A204.1 (cell line): ENCODE measurements at regions not wholly inside any gene's neighbourhood (a gene's known extent, or its start where the extent isn't known, plus 50 kb on each side); places are given as distances from the start of the nearest gene placed in this dataset.
"Not testable (repeated sequence)": the region's sequence is repeated elsewhere in the genome, so short reads cannot be mapped to it uniquely, and the experiment has no call there.

Experiments
- FAIRE-seq: peaks from 2 replicates; lab custom pipeline; 2012; peaks lifted over from hg19 to GRCh38; lab: Jason Lieb, UNC

DNA sequence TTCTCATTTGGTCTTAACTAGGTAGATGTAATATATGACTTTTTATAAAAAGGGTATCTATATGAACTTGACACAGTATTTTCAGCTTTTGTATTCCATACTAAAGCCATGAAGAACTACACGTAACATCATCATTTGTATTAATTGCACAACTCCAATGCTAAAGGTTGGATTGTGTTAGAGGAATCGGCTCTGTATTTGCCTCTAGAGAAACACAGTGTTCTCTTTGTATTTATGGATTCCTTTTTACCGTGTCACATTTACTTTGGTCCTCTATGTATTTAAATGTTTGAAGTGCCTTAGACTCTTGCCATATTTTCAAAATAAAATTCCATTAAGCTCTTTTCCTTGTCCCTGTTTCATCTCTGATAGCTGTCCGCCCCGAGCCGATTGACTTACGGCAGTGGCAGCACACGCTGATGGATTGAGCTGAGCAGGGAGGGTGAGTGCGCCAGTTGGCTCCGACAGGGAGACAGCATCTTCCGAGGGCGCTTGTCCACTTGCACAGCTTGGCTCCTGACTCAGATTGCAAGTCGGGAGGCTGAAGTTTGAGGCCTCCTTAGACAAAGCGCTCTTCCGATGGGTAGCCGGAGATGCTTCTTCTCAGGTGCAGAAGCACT is 95.6 kb upstream of the DMRT1 start:
- FAIRE-seq = no peak

DNA sequence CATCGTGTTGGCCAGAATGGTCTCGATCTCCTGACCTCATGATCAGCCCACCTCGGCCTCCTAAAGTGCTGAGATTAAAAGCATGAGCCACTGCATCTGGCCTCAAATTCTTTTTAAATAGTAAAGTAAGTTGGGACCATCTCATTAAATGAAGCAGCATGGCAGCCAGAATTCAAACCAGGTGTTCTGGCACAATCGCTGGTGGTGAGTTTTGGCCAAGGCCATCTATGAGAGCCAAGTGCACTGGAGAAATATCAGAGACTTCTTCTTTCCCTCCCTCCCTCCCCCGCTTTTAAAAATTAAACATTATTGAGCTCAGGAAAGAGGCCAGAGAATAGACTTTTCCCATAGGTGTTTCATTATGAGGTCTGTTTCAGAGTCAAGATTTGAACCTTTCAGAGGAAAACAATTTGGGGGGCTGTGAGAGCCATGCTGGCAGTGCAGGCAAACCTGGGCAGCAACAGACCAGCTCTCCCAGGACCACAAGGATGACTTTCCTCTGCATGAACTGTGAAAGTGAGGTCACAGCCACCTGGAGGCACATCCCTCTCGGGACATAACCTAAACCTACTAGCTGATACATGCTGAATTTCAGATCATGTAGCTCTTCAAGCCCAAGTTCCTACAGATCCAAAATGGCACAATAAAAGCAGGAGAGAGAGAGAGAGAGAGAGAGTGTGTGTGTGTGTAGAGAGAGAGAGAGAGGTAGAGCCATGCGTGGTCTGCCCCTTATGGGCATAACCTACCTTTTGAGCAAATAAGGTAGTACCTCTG is 94.6 kb upstream of the DMRT1 start:
- FAIRE-seq = no peak

DNA sequence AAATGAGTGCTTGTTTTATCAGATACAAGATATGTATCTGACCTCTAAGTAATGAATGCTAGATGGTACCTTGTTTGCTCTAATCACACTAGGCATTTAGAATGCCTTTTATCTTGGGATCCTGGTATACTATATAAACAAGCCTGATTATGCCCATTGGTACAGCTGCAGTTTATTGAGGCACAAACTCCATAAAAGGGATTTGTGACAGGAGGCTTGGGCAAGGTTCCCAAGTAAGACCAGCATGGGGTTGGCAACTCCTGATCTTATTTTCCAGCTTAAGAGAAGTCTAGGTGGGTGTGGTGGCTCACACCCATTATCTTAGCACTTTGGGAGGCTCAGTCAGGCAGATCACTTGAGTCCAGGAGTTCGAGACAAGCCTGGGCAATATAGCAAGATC is 93.9 kb upstream of the DMRT1 start:
- FAIRE-seq = no peak

DNA sequence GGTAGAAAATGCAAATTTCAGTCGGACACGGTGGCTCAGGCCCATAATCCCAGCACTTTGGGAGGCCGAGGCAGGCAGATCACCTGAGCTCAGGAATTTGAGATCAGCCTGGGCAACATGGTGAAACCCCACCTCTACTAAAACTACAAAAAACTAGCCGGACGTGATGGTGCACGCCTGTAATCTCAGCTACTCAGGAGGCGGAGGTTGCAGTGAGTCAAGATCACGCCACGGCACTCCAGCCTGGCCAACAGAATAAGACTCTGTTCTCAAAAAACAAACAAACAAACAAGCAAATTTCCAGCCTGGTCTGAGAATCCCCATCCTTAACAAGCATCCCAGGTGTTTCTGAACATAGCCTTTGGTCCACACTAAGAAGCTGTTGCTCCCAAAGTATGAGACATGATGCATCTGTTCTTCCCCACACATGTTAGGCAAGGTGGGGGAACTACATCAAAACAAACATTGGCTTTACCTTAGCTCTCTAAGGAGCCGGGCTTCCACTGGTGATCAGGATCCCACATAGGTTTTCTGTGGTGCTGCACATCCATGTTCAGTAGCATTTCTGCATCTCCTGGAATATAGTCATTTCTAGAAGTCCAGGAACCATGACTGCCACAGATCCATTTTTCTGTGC is 92.5 kb upstream of the DMRT1 start:
- FAIRE-seq = no peak

DNA sequence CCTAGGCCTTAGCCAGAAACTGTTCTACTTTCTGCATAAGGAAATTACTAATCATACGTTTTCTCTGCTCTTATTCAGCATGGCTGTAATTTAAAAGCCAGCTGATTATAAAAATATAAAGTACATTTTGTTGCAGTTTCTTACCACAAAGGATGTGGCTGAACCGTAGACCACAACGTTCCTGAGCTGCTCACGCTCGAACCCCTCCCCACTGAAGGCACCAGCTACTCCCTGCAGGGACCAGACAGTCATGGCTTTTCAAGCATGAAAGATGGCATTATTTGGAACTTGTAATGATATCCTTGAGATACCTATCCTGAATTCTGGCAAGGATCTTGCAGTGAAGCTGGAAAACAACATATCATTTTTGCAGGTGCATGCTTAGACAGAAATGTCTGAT is 91.8 kb upstream of the DMRT1 start:
- FAIRE-seq = no peak

DNA sequence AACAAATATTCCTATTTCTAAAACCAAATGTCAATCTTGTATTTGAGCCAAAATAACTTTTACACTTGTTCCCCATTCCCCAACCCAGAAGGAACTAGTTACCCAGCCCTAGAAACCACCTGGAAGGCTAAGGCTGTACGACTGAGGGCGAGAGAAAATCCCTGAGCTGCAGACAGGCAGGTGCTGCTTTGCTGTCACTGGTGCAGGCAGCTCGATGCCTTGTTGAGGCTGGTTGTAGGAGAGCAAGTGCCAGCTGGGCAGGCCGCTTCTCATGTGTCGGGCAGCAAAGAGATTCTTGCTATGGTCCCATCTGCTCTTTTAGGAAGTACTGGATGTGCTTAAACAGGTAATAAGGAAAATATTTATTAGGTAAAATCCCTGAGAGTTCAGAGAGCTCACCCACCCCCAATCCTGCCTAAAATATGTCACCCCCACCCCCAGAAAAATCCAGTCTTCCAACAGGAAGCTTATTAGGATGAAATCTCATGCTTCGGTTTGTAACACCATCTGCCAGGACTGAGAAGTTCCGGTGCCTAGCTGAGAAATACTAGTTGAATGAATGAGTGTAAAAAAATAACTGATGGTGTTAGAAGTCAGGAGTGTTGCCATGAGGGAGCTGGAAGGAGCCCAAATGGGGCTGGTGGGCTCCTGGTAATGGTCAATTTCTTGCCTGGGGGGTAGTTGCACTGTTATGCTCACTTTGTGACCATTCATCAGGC is 91.1 kb upstream of the DMRT1 start:
- FAIRE-seq = no peak

DNA sequence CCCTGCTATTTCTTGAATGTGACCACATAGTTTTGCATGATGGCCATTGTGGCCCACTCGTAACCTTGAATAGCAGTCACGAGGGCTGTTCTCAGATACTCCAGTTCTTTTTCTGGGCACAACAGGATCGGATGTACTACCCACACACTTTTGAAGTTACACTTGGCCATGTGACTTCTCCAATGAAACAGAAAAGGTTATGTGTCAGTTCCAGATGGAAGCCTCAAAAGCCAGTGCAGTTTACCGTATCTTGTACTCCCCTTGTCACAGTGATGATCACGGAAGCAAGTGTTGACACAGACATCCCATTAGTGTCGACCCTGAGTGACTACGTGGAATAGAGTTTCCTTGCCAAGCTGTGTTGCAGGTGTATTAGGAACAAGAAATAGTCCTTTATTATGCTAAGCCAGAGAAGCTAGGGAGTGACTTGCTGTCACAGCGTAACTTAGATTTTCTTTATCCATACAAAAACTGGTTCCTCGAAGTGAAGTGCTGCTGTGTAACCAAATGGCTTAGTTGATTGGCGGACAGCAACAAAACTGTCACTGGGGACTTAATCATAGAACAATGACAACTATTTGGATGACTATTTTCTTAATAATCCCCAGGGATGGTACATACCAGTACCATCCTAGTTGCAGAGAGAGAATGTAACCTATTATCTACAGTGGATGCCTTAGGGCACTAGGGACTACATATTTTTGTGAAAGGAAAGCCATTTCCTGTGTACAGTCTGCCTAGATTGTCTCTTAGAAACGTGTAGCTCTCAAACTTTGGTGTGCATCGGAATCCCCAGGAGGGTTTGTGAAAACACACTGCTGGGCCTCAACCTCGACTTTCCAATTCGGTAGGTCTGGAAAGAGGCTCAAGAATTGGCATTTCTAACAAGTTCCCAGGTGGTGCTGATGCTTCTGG is 90.1 kb upstream of the DMRT1 start:
- FAIRE-seq = no peak

DNA sequence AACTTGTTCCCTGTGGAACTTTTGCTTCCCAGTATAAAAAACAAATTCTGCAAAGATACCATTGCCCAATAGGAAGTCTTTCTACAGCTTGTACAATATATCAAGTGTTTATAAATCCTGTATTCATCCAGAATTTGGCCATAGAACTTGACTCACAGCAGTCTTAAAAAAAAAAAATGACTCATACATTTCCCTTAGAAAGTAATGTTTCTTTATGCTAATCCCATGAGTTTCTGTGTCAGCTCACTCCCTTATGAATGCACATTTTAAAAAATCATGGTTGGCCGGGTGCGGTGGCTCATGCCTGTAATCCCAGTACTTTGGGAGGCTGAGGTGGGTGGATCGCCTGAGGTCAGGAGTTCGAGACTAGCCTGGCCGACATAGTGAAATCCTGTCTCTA is 89.3 kb upstream of the DMRT1 start:
- FAIRE-seq = peak; percentile 82

DNA sequence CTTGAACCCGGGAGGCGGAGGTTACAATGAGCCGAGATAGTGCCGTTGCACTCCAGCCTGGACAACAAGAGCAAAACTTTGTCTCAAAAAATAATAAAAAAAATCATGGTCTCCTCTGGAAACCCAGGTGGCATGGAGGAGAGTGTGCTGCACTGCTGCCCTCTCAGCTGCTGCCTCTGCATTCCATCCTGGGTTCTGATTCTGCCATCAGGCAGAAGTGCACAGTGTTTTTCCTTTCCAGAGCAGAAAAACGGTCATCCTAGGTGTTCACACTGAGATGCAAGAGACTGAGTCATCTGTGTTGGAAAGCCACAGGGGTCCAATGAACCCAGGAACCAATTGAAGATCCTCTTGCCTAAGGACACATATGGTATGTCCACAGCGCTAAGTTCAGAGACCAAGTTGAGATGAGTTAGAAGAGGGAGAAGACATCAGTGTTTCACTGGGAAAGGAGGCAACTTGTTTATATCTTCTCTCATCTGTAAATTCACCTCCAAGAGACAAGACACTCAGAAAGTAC is 88.8 kb upstream of the DMRT1 start:
- no peak for FAIRE-seq

DNA sequence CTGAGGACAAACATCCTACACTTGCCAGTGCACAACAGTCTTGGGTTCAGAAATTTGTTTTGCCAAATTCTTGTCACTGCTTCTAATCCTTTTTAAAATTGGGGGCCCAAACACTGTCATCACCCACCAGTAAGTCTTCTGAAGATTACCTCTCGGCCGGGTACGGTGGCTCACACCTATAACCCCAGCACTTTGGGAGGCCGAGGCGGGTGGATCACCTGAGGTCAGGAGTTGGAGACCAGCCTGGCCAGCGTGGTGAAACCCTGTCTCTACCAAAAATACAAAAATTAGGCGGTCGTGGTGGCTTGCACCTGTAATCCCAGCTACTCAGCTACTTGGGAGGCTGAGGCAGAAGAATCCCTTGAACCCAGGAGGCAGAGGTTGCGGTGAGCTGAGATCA is 87.8 kb upstream of the DMRT1 start:
- FAIRE-seq = not testable (repeated sequence)

DNA sequence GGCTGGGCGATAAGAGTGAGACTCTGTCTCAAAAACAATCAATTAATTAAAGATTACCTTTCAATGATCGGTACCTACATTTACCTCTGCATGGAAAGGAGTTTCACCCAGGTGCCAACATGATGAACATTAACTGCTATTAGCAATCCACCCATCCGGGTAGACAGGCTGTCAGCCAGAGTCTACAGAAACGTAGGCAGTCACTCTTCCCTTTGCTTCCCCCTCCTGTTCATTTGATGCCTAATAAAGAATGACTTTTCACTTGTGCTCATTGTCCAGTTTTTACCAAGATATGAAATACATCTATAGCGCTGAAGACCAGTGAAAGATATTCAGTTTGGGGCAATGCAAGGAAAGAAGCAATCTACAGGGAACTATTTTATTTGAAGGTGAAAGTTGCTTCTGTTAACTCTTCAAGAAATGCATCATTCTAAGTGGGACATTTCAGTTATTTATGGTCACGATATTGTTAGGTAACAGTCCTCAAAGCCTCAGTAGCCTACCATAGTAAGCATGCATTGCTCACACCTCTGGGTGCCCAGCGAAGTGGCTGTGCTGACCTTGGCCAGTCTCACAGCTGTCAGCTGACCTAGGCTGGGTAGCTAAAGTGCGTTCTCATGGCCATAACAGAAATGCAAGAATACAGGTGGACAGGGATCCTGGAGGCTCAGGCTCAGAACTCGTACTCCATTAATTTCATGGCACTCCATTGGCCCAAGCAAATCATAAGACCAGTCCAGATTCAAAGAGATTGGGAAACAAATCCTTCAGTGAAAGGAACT is 87.2 kb upstream of the DMRT1 start:
- FAIRE-seq = no peak

DNA sequence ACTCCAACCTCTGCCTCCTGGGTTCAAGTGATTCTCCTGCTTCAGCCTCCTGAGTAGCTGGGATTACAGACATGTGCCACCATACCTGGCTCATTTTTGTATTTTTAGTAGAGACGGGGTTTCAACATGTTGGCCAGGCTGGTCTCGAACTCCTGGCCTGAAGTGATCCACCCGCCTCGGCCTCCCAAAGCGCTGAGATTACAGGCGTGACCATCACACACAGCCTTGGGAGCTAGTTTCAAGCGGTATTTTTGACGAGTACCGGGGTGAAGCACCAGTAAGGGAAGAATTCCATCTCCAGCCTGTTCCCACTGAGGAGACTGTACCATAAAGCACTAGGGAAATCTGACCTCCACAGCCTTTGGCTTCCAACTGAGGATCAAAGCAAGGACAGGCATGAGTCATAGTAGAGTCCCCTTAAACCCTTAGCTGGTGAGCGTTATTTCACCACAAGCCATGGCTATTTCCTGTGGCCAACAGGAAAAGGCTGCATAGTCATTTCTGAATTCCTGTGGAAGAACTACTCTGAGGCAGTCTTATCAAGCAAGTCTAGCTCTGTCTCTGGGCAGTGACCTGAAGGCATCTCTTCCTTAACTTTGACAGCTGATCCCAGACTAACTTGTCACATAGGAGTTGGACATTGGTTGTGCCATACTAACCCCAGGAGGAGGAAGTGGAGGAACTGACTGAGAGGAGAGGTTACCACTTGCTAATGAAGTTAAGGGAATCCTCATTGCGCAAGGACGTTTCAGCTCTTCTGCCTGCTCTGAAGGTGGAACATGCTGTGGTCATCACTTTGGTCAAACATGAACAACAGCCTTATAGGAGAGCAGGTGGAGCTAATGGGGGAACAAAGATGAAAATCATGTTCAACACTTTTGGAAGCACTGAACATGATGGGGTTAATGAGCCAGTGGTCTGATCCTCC is 85.8 kb upstream of the DMRT1 start:
- FAIRE-seq = no peak

DNA sequence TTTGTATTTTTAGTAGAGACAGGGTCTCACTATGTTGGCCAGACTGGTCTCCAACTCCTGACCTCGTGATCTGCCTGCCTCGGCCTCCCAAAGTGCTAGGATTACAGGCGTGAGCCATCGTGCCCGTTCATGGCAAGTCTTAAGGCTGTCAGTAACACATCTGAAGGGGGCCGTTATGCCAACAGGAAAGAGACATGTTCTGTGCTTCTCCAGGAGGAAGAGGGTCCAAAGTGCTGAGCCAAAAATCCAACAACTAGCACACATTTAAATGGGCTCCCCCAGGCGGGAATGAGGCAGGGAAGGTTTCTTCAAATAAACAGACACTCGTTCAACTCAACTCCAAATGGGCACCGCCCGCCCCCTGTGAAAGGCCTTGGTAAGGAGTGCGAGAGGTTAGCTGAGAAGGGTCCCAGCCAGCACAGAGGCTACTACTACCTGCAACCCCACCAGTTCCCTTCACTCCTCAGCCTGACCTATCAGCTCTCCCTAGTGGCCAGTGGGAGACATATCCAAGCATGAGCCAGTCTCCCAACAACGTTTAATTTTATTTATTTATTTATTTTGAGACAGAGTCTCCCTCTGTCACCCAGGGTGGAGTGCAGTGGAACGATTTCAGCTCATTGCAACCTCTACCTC is 84.1 kb upstream of the DMRT1 start:
- no peak for FAIRE-seq

DNA sequence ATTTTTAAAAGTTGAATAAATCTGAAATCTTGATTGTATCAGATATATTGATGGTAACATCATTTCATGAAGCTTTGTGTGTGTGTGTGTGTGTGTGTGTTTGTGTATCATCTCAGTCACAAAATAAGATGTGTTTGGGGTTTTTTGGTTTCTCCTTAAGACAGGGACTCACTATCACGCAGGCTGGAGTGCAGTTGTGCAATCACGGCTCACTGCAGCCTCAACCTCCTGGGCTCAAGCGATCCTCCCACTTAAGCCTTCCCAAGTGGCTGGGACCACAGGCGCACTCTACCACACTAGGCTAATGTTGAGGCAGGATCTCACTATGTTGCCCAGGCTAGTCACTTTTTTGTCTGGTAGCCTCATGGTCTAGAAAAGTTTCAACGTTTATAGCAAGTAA is 83.4 kb upstream of the DMRT1 start:
- FAIRE-seq = no peak

DNA sequence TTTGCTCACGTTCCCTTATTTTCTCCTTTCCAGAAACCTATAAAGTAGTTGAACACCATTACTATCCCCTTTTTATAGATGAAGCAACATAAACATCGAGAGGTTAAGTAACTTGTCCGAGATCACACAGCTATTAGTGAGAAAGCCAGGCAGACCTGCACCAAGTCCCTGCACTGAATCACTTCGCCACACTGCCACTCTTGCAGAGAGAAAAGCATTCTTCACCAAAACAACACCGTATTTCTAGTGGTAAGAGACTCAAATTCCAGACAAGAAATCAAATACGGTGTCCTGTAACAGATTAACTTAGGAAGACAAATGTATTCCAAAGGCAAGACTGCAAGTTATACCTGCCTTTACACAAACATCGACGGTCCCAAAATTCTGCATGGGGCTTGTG is 82.0 kb upstream of the DMRT1 start:
- no peak for FAIRE-seq

DNA sequence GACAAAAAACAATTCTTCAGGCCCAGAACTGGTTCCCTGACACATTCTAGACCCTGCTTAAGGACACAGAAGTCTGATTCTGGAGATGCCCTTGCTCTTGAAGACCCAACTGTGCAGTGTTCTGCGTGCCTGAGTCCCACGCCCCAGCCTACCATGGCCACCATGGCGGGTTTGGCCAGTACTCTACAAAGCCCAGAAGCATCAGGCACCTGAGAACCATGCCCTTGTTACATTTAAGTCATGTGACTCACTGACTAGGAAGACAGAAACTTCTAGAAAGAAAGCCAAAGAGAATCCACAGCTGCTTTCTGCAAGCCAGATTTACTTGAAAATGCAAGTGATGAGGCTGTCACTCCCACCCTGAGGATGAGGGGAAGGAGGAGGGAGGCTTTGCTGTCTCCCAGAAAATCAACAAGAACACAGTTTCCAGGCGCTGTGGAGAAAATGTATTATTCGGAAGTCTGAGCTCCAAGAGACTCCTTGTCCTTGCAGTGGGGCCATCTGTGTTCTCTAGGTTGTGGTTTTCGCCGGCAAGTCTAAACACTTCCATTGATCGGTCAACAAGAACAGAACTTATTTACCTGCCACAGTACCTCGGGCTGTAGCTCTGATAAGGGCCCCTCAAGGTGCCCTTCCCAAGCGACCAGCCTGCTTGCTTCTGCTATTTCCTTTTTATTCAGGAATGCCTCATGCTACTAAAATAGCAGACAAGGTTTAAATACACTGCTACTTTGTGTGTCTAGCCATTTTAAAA is 81.3 kb upstream of the DMRT1 start:
- no peak for FAIRE-seq

DNA sequence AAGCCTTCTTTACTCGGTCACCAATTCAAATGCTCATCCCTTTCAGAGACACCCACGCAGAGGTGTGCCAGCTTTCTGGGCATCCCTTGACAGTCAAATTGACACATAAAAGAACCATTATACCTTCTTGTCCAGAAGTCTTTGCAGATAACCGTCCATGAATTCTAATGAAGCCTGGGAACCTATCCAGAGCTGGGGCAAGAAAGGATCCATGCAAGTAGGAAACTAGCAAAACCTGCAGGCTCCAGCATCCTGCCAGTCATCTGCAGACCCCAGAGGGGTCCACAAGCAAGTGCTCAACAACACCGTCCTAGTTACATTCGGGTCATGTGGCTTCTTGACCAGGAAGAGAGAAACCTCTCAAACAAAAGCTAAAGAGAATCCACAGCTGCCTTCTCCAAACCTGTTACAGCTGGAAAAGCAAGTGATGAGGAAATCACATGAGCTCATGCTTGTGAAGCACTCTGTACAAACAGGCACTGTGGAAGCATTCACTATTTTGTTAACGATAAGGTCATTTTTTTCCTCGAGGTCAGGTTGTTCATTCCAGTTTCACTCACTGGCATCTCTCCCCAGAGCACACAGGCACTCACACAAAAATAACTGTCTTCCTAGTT is 80.2 kb upstream of the DMRT1 start:
- no peak for FAIRE-seq
